CD4-positive, alpha-beta T cell treated with Interleukin-17A for 1 hour (primary cell): ENCODE measurements at regions not wholly inside any gene's neighbourhood (a gene's known extent, or its start where the extent isn't known, plus 50 kb on each side); places are given as distances from the start of the nearest gene placed in this dataset.
A peak's percentile ranks its signal among the peaks of the same experiment; 100 is the strongest.
"Not testable (repeated sequence)": the region's sequence is repeated elsewhere in the genome, so short reads cannot be mapped to it uniquely, and the experiment has no call there.

Experiments used
- DNase-seq: peaks from one replicate; pipeline ENCODE4 v3.0.0-alpha.2; 2020

DNA sequence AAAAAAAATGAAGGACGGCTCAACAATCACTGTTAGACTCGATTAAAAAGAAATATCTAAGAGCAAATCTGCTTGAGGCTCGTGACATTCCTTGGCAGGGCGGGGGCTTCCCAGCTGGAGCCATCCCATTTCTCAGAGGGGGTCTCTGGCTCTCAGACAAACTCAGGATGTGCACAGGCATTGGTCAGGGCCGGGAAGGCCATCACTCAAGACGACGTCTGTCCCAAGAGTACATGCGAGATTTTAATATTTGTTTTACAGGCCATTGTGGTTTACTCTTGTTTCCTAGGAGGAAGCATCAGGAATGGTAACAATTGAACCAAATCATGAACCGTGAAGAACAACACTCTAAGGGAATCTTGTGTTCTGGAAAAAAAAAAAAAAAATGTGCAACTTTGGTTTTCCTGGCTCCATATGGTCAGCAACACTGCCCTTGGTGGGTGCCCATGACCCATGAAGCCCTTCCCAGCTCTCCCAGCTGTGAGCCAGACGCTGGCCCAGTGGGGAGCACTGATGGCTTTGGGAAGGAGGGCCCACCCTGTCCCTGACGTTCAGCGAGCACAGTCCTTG is 5454.6 kb upstream of the TPTE start:
- not testable (repeated sequence) for DNase-seq

- not testable (repeated sequence) for DNase-seq
These were observed 5453.9 kb upstream of the TPTE start for GRCh38 chr21:5067326-5068048.

- DNase-seq, result not testable (repeated sequence)
These were observed 5452.7 kb upstream of the TPTE start for GRCh38 chr21:5068649-5069048.

DNA sequence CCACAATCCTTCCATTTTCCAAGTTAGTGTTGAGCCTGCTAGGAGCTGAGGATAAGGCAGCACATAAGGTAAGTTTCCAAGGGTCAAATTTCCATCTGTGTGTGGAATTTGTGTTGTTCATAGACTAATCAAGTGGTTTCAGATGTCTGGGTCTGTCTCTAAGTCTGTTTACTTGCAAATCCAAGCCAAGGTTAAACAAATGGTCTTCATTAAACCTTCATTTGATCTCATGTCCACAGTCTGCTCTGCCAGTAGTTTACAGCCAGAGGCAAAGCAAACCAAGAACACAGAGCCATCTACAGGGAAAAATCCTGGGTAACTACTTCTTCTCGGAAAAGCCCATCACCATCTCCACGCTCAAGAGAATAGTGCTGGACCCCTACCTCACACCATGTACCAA is 5450.2 kb upstream of the TPTE start:
- not testable (repeated sequence) for DNase-seq

DNA sequence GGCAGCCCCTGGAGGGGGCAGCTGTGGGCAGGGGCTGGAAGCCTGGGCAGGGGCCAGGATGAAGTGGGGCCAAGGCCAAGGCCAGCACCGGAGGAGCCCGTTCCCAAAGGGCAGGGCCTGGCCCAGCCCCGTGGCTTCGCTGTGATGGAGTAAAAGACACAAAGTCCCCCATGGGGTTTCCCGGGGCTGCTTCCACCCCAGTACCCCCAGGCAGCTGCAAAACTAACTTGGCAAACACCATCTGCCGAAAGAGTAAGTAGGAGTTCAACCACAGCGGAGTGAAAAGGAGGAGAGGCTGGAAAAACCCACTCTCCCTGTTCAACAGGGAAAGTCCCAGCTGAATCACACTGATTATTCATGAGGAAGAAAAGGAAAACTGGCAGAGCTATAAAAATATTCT is 5444.5 kb upstream of the TPTE start:
- not testable (repeated sequence) for DNase-seq

DNA sequence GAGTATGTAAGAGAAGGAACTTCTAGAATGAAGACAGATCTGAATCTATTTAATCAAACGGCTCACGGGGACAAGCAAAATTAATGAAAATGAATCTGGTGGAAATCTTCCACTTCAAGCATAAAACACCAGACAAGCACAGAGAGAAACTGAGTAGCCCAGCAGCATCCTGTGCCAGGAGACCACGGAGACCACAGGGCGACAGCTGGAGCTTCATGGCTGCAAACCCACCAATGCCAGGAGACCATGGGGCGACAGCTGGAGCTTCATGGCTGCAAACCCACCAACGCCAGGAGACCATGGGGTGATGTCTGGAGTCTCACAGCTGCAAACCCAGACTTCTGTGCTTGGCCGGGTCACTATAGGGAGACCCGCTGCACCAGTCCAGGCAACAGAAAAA is 5442.0 kb upstream of the TPTE start:
- DNase-seq, result not testable (repeated sequence)

GRCh38 chr21:5080015-5080414 is 5441.4 kb upstream of the TPTE start:
- DNase-seq, result not testable (repeated sequence)

- DNase-seq, result not testable (repeated sequence)
These were observed 5437.1 kb upstream of the TPTE start for GRCh38 chr21:5084246-5084645.

GRCh38 chr21:5085456-5085855 is 5435.9 kb upstream of the TPTE start:
- not testable (repeated sequence) for DNase-seq

DNA sequence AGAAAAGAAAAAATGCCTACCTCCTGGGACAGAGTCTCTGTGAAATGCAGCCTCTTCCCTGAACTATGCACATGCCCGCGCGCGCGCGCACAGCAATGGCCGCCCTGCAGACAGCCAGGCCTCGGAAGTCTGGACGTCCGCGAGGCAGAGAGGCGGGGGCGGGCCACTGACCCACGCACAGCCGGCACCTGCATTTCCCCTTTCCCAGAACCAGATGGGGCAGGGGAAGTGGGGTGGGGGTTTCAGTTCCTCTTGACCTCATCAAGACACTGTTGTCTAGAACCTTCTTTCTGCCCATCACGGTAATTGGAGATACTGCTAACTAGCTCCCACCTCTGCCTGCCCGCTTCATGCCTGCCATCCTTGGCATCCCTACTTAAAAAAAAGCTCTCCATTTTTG is 5435.0 kb upstream of the TPTE start:
- DNase-seq, result peak; percentile 12

DNA sequence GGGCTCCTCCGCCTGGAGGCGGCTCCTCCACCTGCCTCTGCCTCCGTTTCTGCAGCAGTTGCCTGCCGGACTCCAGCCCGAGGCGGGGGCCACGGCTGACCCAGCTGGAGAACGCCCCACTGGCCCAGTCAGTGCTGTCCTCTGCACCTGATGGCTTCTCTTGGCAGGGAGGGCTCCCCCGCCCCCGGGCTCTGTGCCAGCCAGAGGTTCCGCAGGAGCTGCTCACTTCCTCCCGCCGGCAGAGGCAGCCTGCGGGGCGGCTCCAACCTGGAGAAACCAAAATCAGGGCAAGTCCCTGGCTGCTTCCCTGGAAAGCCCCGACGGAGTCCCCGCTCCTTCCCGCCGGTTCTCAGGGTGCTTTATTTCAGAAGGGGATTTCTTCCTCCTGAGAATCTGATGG is 5432.6 kb upstream of the TPTE start:
- not testable (repeated sequence) for DNase-seq

DNA sequence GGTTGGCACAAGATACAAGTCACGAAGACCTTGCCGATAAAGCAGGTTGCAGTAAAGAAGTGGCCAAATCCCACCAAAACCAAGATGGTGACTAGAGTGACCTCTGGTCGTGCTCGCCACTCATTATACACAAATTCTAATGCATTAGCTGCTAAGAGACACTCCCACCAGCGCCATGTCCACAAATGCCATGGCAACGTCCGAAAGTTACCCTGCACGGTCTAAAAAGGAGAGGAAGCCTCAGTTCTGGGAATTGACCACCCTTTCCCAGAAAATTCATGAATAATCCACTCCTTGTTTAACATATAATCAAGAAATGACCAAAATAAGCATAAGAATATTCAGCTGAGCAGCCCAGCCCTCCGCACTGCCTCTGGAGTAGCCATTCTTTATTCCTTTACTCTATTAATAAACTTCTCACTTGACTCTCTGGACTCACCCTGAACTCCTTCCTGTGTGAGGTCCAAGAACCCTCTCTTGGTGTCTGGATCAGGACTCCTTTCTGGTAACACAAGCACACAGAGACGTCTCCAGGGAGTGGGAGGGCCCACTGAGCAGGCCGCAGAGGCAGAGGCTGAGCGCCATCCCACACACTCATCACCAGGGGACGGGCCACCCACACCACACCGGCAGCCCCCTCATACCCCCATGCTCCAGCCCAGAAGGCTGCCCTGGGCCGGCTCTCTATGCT is 5431.8 kb upstream of the TPTE start:
- DNase-seq, result not testable (repeated sequence)

- not testable (repeated sequence) for DNase-seq
These were observed 5431.0 kb upstream of the TPTE start for GRCh38 chr21:5090132-5091079.

- DNase-seq, result not testable (repeated sequence)
These were observed 5430.1 kb upstream of the TPTE start for GRCh38 chr21:5091274-5091673.

DNA sequence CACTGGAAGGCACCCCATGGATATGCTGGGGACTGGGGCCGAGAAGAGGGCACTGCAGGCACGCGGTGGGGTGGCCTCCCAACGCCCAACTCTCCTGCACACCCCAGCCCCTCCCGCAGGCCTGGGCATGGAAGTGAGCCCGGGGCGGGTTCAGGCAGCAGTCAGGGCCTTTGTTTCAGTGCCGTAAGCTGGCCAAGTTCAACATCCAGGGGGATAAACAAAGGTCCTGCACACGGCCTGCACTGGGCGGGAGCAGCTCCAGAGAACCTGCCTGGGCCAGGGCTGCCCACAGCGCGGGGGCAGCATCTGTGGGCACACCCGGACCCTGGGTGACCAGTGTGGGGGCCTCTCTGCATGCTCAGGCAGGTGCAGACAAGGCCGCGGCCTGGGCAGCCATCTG is 5425.8 kb upstream of the TPTE start:
- DNase-seq, result not testable (repeated sequence)

GRCh38 chr21:5098010-5098743 is 5423.2 kb upstream of the TPTE start:
- DNase-seq, result not testable (repeated sequence)

DNA sequence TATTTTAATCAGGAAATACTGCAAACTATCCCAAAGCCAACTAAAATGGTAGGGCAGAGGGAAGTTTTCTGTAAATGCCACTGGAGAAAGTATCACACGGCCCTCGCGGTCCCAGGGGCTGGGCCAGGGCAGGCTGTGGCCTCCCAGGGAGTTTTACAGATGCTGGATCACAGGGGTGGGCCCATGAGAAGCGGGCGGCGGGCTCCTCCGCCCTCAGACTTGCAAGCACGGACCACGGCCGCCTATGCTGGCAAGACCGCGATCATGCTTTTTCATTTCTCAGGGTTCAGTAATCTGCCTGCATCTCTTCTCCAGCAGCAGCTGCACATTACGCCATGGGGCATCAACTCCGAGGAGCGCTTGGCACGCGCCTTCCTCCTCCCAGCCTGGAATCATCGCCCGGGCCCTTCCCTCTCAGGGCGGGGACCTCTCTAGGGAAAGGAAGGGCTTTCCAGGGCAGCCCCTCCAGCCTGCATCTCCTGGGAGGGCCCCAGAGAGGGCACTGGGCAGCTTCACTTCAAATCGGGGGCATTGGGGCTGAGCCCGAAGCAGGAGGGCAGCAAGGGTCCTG is 5420.7 kb upstream of the TPTE start:
- DNase-seq, result not testable (repeated sequence)

- peak; percentile 90 for DNase-seq
These were observed 5419.6 kb upstream of the TPTE start for GRCh38 chr21:5101749-5102148.

- DNase-seq, result peak; percentile 16
These were observed 5417.4 kb upstream of the TPTE start for GRCh38 chr21:5103880-5104561.

DNA sequence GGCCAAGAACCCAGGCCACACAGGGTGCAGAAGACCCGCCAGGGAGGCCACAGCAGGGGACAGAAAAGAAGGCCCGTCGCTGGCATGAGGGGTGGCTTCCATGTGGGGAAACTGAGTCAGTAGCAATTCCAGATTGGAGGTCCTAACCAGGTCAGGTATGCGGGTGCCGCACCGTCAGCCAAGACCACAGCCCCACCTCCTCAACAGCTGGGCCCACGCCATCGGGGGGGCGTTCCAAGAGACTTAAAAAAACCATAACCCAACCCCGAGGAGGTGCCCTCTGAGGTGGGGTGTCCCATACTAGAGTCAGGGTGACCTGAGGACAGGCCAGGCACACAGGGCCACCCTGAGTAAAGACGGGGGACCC is 5416.8 kb upstream of the TPTE start:
- not testable (repeated sequence) for DNase-seq
